H1 (cell line): ENCODE measurements at regions not wholly inside any gene's neighbourhood (a gene's known extent, or its start where the extent isn't known, plus 50 kb on each side); places are given as distances from the start of the nearest gene placed in this dataset.

Experiments
- CTCF ChIA-PET: fragments of 300-600 bp; sonication (Branson Sonifier 250); formaldehyde crosslinking; loops from one replicate; lab custom pipeline; 2021; ENCODE audit not compliant: partially characterized antibody; lab: Charles Lee
- POLR2A ChIA-PET: fragments of 300-600 bp; sonication (Branson Sonifier 250); formaldehyde crosslinking; loops from one replicate; lab custom pipeline; 2021; ENCODE audit warnings: inconsistent platforms; ENCODE audit not compliant: partially characterized antibody; lab: Charles Lee
- DNase-seq, 2 experiments: peaks; one replicate each; pipeline versions ENCODE4 v3.0.0 to v3.0.0-alpha.2; 2010 to 2022; ENCODE audit warnings: low spot score in 2 of 2, low read depth in 1 of 2, mixed read lengths in 1 of 2
- FAIRE-seq: peaks from 2 replicates; lab custom pipeline; 2011; peaks lifted over from hg19 to GRCh38; lab: Jason Lieb, UNC
- H2AFZ ChIP-seq: 2 replicates; pipeline ENCODE4 v1.8.1; 2012; ENCODE audit warnings: low read length, inconsistent platforms
- H2AK5ac ChIP-seq: 2 replicates; pipeline ENCODE4 v1.6.1; 2013; ENCODE audit warnings: low read depth, low read length
- H2BK120ac ChIP-seq: replicated peaks from 2 replicates; pipeline ENCODE3; 2013; ENCODE audit warnings: low read depth, low read length, inconsistent platforms
- H2BK12ac ChIP-seq: 2 replicates; pipeline ENCODE4 v1.6.1; 2013; ENCODE audit warnings: low read depth, low read length
- H2BK15ac ChIP-seq: 2 replicates; pipeline ENCODE4 v1.6.1; 2013; ENCODE audit warnings: low read length
- H2BK20ac ChIP-seq: 2 replicates; pipeline ENCODE4 v1.6.1; 2013; ENCODE audit warnings: low read length
- H2BK5ac ChIP-seq: 2 replicates; pipeline ENCODE4 v1.6.1; 2013; ENCODE audit warnings: low read depth, low read length
- H3K14ac ChIP-seq: 2 replicates; pipeline ENCODE4 v1.6.1; 2013; ENCODE audit warnings: inconsistent platforms; ENCODE audit not compliant: insufficient read length
- H3K18ac ChIP-seq: 2 replicates; pipeline ENCODE4 v1.6.1; 2013; ENCODE audit warnings: low read length; ENCODE audit errors: extremely low read depth
- H3K23ac ChIP-seq: 2 replicates; pipeline ENCODE4 v1.6.1; 2013; ENCODE audit warnings: inconsistent platforms; ENCODE audit not compliant: insufficient read length
- H3K23me2 ChIP-seq: 2 replicates; pipeline ENCODE4 v1.6.1; 2013; ENCODE audit warnings: low read depth, low read length
- H3K27ac ChIP-seq: 2 replicates; pipeline ENCODE4 v1.6.1; 2011; ENCODE audit warnings: low read depth, low read length, inconsistent platforms
- H3K27me3 ChIP-seq, 4 experiments: replicated peaks in 1 of 4; 1 replicate in 1 of 4; 2 replicates in 3 of 4; pipeline versions ENCODE4 v1.6.1 to v1.8.1; 2011 to 2013; ENCODE audit warnings: low read length in 3 of 4, mild to moderate bottlenecking in 3 of 4, inconsistent platforms in 2 of 4, mixed read lengths in 2 of 4, moderate library complexity in 1 of 4; ENCODE audit not compliant: control insufficient read depth in 3 of 4, insufficient read depth in 3 of 4; ENCODE audit errors: extremely low read depth in 1 of 4
- H3K36me3 ChIP-seq, 4 experiments: 2 replicates each; pipeline versions ENCODE4 v1.6.1 to v1.8.1; 2011 to 2013; ENCODE audit warnings: mild to moderate bottlenecking in 4 of 4, low read length in 3 of 4, moderate library complexity in 2 of 4, control low read depth in 1 of 4, inconsistent platforms in 1 of 4; ENCODE audit not compliant: insufficient read depth in 4 of 4, control insufficient read depth in 2 of 4
- H3K4ac ChIP-seq: replicated peaks from 2 replicates; pipeline ENCODE3; 2013; ENCODE audit warnings: low read length, low read depth, mixed read lengths, inconsistent platforms; ENCODE audit not compliant: insufficient read length
- H3K4me1 ChIP-seq, 4 experiments: replicated peaks in 1 of 4; 1 replicate in 1 of 4; 2 replicates in 3 of 4; pipeline versions ENCODE4 v1.6.1 to v1.8.1; 2011 to 2013; ENCODE audit warnings: low read length in 3 of 4, inconsistent platforms in 2 of 4, mixed read lengths in 1 of 4; ENCODE audit not compliant: insufficient read depth in 4 of 4, control insufficient read depth in 3 of 4
- H3K4me2 ChIP-seq, 2 experiments: 2 replicates each; pipeline versions ENCODE4 v1.6.1 to v1.8.1; 2011 to 2013; ENCODE audit warnings: low read depth in 2 of 2, low read length in 2 of 2, control low read depth in 1 of 2, inconsistent platforms in 1 of 2, mild to moderate bottlenecking in 1 of 2; ENCODE audit not compliant: insufficient read depth in 1 of 2
- H3K4me3 ChIP-seq, 4 experiments: fragments of 200-600, 300-600 bp in 1 of 4; sonication (generic), shearing (Covaris generic), sonication (Bioruptor Twin) in 1 of 4; 2 replicates each; pipeline versions ENCODE4 v1.5.1 to v1.8.1; 2011 to 2016; ENCODE audit warnings: low read length in 4 of 4, low read depth in 3 of 4, control low read depth in 2 of 4, inconsistent platforms in 2 of 4, mild to moderate bottlenecking in 2 of 4, mixed read lengths in 1 of 4, moderate library complexity in 1 of 4; ENCODE audit not compliant: insufficient read depth in 2 of 4; ENCODE audit errors: extremely low read depth in 1 of 4
- H3K56ac ChIP-seq: replicated peaks from 2 replicates; pipeline ENCODE3; 2013; ENCODE audit warnings: low read depth, mild to moderate bottlenecking, mixed read lengths, low read length, inconsistent platforms; ENCODE audit not compliant: insufficient read length
- H3K79me1 ChIP-seq: 2 replicates; pipeline ENCODE4 v1.6.1; 2013; ENCODE audit warnings: low read depth, low read length, control low read depth
- H3K79me2 ChIP-seq, 2 experiments: 2 replicates each; pipeline versions ENCODE4 v1.6.1 to v1.8.1; 2012 to 2013; ENCODE audit warnings: low read length in 2 of 2, mild to moderate bottlenecking in 2 of 2, inconsistent platforms in 1 of 2; ENCODE audit not compliant: insufficient read depth in 2 of 2, control insufficient read depth in 1 of 2
- H3K9ac ChIP-seq, 4 experiments: replicated peaks in 1 of 4; 1 replicate in 1 of 4; 2 replicates in 3 of 4; pipeline versions ENCODE4 v1.6.1 to v1.8.1; 2011 to 2013; ENCODE audit warnings: low read depth in 3 of 4, low read length in 3 of 4, control low read depth in 2 of 4, mild to moderate bottlenecking in 2 of 4, moderate library complexity in 2 of 4, inconsistent platforms in 1 of 4; ENCODE audit errors: extremely low read depth in 1 of 4
- H3K9me3 ChIP-seq, 2 experiments: 2 replicates each; pipeline versions ENCODE4 v1.6.1 to v1.8.1; 2012 to 2013; ENCODE audit warnings: mild to moderate bottlenecking in 2 of 2, moderate library complexity in 2 of 2, control low read depth in 1 of 2, inconsistent platforms in 1 of 2, low read depth in 1 of 2, low read length in 1 of 2, mixed read lengths in 1 of 2; ENCODE audit not compliant: insufficient read depth in 2 of 2
- H4K20me1 ChIP-seq, 2 experiments: replicated peaks in 1 of 2; 2 replicates each; pipeline versions ENCODE3 to v1.8.1; 2011 to 2013; ENCODE audit warnings: inconsistent platforms in 2 of 2, low read length in 2 of 2, mild to moderate bottlenecking in 1 of 2; ENCODE audit not compliant: insufficient read depth in 2 of 2, control insufficient read depth in 1 of 2
- H4K5ac ChIP-seq: 2 replicates; pipeline ENCODE4 v1.6.1; 2013; ENCODE audit warnings: low read length, low read depth, mixed read lengths, inconsistent platforms; ENCODE audit not compliant: insufficient read length
- H4K8ac ChIP-seq: 2 replicates; pipeline ENCODE4 v1.8.0; 2013; ENCODE audit warnings: mild to moderate bottlenecking, moderate library complexity, low read length, inconsistent platforms; ENCODE audit not compliant: insufficient read depth; ENCODE audit errors: extremely low read depth
- H4K91ac ChIP-seq: replicated peaks from 2 replicates; pipeline ENCODE3; 2013; ENCODE audit warnings: low read length, mixed read lengths, inconsistent platforms; ENCODE audit not compliant: insufficient read length
- BACH1 ChIP-seq: IDR thresholded peaks from 2 replicates; pipeline ENCODE4 v1.6.1; 2012; ENCODE audit warnings: low read length, improper control_type of control experiment
- EP300 ChIP-seq, 2 experiments: IDR thresholded peaks; 1 replicate in 1 of 2; 2 replicates in 1 of 2; pipeline ENCODE4 v1.6.1; 2011 to 2012; ENCODE audit warnings: low read depth in 2 of 2, low read length in 2 of 2, mild to moderate bottlenecking in 2 of 2, borderline replicate concordance in 1 of 2, inconsistent platforms in 1 of 2, moderate library complexity in 1 of 2
- EZH2 ChIP-seq: fragments of 200-600 bp; sonication (generic); IDR thresholded peaks from 2 replicates; pipeline ENCODE4 v1.7.1; 2012; ENCODE audit warnings: low read depth, mild to moderate bottlenecking, moderate library complexity, low read length, inconsistent platforms; ENCODE audit not compliant: severe bottlenecking
- JUND ChIP-seq: IDR thresholded peaks from 2 replicates; pipeline ENCODE4 v1.6.1; 2011; ENCODE audit warnings: mild to moderate bottlenecking, improper control_type of control experiment, low read length
- MAFK ChIP-seq: IDR thresholded peaks from 2 replicates; pipeline ENCODE4 v1.6.1; 2012; ENCODE audit warnings: low read depth, mild to moderate bottlenecking, improper control_type of control experiment, low read length
- MAX ChIP-seq: IDR thresholded peaks from 2 replicates; pipeline ENCODE4 v1.6.1; 2012; ENCODE audit warnings: inconsistent platforms
- NANOG ChIP-seq: IDR thresholded peaks from 2 replicates; pipeline ENCODE4 v1.6.1; 2011; ENCODE audit warnings: low read length, low read depth, mild to moderate bottlenecking, inconsistent platforms; ENCODE audit not compliant: insufficient read depth, poor library complexity, severe bottlenecking
- NRF1 ChIP-seq: IDR thresholded peaks from 2 replicates; pipeline ENCODE4 v1.6.1; 2011; ENCODE audit warnings: mild to moderate bottlenecking, low read depth, low read length, improper control_type of control experiment
- POLR2AphosphoS5 ChIP-seq: IDR thresholded peaks from 2 replicates; pipeline ENCODE4 v1.6.1; 2011; ENCODE audit warnings: low read depth, low read length
- POU5F1 ChIP-seq: IDR thresholded peaks from 2 replicates; pipeline ENCODE4 v1.6.1; 2011; ENCODE audit warnings: low read depth, mild to moderate bottlenecking, low read length, moderate library complexity
- RAD21 ChIP-seq, 2 experiments: IDR thresholded peaks in 1 of 2; conservative IDR thresholded peaks in 1 of 2; 2 replicates each; pipeline ENCODE4 v1.6.1; 2011; ENCODE audit warnings: low read depth in 2 of 2, low read length in 2 of 2, improper control_type of control experiment in 1 of 2, inconsistent platforms in 1 of 2, mild to moderate bottlenecking in 1 of 2, moderate library complexity in 1 of 2
- SAP30 ChIP-seq: fragments of 300-600 bp; sonication (generic); IDR thresholded peaks from 2 replicates; pipeline ENCODE4 v1.7.1; 2012; ENCODE audit warnings: low read length, moderate library complexity, mild to moderate bottlenecking, inconsistent platforms; ENCODE audit not compliant: insufficient read depth, insufficient replicate concordance
- SIX5 ChIP-seq: IDR thresholded peaks from 2 replicates; pipeline ENCODE4 v1.6.1; 2011; ENCODE audit warnings: mild to moderate bottlenecking, low read depth, low read length
- TBP ChIP-seq: IDR thresholded peaks from 2 replicates; pipeline ENCODE4 v1.6.1; 2011; ENCODE audit warnings: low read depth, low read length, improper control_type of control experiment
- TEAD4 ChIP-seq: IDR thresholded peaks from 2 replicates; pipeline ENCODE4 v1.6.1; 2012; ENCODE audit warnings: low read depth, low read length, inconsistent platforms, mixed read lengths
- WGBS, 2 experiments: shearing (Covaris generic) in 1 of 2; methylation state at CpG; one replicate each; pipeline versions ENCODE4 v1.1.6 to v1.1.7; 2013 to 2015; ENCODE audit warnings: low lambda C conversion rate in 2 of 2, mixed read lengths in 2 of 2, inconsistent platforms in 1 of 2, low coverage in 1 of 2, missing lambda C conversion rate in 1 of 2; ENCODE audit not compliant: insufficient replicate concordance in 2 of 2, insufficient coverage in 1 of 2, insufficient read length in 1 of 2; ENCODE audit errors: extremely low coverage in 1 of 2, missing lambda C conversion rate in 1 of 2; 5-methylcytosine and 5-hydroxymethylcytosine counted together

- FAIRE-seq = no peak
- Histone ChIP-seq H3K9me3 (no peaks in the 10 kb centered on the region), H3K36me3 (no peaks in the 10 kb centered on the region), H2AK5ac (no peak overlapping the region), H3K4ac (no peak overlapping the region), H3K4me1 (no peaks in the 10 kb centered on the region), H2BK15ac (no peak overlapping the region), H3K79me2 (no peaks in the 10 kb centered on the region), H3K27ac (no peak overlapping the region), H2BK12ac (no peak overlapping the region), H3K79me1 (no peaks in the 10 kb centered on the region), H3K14ac (no peak overlapping the region), H2BK120ac (no peak overlapping the region), H2BK5ac (no peak overlapping the region), H3K18ac (no peak overlapping the region), H3K23me2 (no peaks in the 10 kb centered on the region), H3K4me3 (no peak overlapping the region), H4K8ac (no peak overlapping the region), H3K4me2 (no peak overlapping the region), H3K56ac (no peak overlapping the region), H4K91ac (no peak overlapping the region), H4K20me1 (no peaks in the 10 kb centered on the region), H3K23ac (no peak overlapping the region), H2BK20ac (no peak overlapping the region), H4K5ac (no peak overlapping the region), H2AFZ (no peak overlapping the region), H3K27me3 (no peaks in the 10 kb centered on the region), H3K9ac (no peak overlapping the region)
- WGBS, 2 experiments = 85% methylated on average over 1 of the region's 1 CpG; no CpG with 5 or more reads in 1 of the 2 experiments
- POLR2A ChIA-PET = no interaction called here
- DNase-seq = no peak
- CTCF ChIA-PET = no interaction called here
- TF ChIP-seq NRF1 (no peak), SIX5 (no peak), MAX (no peak), NANOG (no peak), BACH1 (no peak), SAP30 (no peak), JUND (no peak), TBP (no peak), RAD21 (IDR thresholded peaks at IDR 0.05 in 1 of 2, conservative IDR thresholded peaks at IDR 0.05 in 1 of 2; ENCODE audit: low read depth in 2 of 2, low read length in 2 of 2) (no peak), MAFK (no peak), POU5F1 (no peak), TEAD4 (no peak), EZH2 (no peak), POLR2AphosphoS5 (no peak), EP300 (IDR thresholded peaks at IDR 0.05; ENCODE audit: borderline replicate concordance in 1 of 2, low read depth in 2 of 2, low read length in 2 of 2) (no peak)
These were observed 383.3 kb upstream of the ETAA1 start for GRCh38 chr2:67013821-67014220.
